Panc1 (cell line): ENCODE measurements at regions not wholly inside any gene's neighbourhood (a gene's known extent, or its start where the extent isn't known, plus 50 kb on each side); places are given as distances from the start of the nearest gene placed in this dataset.

Source experiments
- POLR2AphosphoS5 ChIP-seq: IDR thresholded peaks from 2 replicates; pipeline ENCODE4 v1.6.1; 2012; ENCODE audit warnings: mild to moderate bottlenecking, low read depth, low read length, moderate library complexity
- TF ChIP-seq, protein P1 (sequence below): fragments of 450-650 bp; IDR thresholded peaks from 2 replicates; pipeline ENCODE4 v1.5.1; 2017; ENCODE audit warnings: mild to moderate bottlenecking
- TF ChIP-seq, protein P2 (sequence below), 2 experiments: IDR thresholded peaks; 2 replicates each; pipeline ENCODE4 v1.6.1; 2011 to 2012; ENCODE audit warnings: low read depth in 2 of 2, control low read depth in 1 of 2, low read length in 1 of 2, mild to moderate bottlenecking in 1 of 2, moderate library complexity in 1 of 2; ENCODE audit not compliant: insufficient read depth in 1 of 2

DNA sequence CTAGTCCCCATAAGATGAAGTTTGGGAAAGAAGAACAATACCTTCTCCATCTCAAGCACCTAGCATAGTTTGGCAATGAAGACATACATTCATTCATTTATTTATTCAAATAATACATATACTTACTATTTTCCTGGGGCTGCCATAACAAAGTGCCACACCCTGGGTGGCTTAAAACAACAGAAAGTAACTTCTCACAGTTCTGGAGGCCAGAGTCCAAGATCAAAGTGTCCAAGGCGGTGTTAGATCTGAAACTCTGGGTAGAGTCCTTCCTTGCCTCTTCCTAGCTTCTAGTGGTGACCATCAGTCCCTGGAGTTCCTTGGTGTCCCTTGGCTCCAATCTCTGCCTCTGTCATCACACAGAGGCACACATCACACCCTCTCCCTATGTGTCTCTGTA is 112.1 kb upstream of the IGSF21 start:
- TF ChIP-seq, protein P1, sequence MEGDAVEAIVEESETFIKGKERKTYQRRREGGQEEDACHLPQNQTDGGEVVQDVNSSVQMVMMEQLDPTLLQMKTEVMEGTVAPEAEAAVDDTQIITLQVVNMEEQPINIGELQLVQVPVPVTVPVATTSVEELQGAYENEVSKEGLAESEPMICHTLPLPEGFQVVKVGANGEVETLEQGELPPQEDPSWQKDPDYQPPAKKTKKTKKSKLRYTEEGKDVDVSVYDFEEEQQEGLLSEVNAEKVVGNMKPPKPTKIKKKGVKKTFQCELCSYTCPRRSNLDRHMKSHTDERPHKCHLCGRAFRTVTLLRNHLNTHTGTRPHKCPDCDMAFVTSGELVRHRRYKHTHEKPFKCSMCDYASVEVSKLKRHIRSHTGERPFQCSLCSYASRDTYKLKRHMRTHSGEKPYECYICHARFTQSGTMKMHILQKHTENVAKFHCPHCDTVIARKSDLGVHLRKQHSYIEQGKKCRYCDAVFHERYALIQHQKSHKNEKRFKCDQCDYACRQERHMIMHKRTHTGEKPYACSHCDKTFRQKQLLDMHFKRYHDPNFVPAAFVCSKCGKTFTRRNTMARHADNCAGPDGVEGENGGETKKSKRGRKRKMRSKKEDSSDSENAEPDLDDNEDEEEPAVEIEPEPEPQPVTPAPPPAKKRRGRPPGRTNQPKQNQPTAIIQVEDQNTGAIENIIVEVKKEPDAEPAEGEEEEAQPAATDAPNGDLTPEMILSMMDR: no peak
- TF ChIP-seq POLR2AphosphoS5: no peak
- TF ChIP-seq, protein P2, sequence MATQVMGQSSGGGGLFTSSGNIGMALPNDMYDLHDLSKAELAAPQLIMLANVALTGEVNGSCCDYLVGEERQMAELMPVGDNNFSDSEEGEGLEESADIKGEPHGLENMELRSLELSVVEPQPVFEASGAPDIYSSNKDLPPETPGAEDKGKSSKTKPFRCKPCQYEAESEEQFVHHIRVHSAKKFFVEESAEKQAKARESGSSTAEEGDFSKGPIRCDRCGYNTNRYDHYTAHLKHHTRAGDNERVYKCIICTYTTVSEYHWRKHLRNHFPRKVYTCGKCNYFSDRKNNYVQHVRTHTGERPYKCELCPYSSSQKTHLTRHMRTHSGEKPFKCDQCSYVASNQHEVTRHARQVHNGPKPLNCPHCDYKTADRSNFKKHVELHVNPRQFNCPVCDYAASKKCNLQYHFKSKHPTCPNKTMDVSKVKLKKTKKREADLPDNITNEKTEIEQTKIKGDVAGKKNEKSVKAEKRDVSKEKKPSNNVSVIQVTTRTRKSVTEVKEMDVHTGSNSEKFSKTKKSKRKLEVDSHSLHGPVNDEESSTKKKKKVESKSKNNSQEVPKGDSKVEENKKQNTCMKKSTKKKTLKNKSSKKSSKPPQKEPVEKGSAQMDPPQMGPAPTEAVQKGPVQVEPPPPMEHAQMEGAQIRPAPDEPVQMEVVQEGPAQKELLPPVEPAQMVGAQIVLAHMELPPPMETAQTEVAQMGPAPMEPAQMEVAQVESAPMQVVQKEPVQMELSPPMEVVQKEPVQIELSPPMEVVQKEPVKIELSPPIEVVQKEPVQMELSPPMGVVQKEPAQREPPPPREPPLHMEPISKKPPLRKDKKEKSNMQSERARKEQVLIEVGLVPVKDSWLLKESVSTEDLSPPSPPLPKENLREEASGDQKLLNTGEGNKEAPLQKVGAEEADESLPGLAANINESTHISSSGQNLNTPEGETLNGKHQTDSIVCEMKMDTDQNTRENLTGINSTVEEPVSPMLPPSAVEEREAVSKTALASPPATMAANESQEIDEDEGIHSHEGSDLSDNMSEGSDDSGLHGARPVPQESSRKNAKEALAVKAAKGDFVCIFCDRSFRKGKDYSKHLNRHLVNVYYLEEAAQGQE (IDR thresholded peaks at IDR 0.05; ENCODE audit: insufficient read depth in 1 of 2, low read depth in 2 of 2, low read length in 1 of 2): no peak
